ENCODE measurements at regions not wholly inside any gene's neighbourhood (a gene's known extent, or its start where the extent isn't known, plus 50 kb on each side); places are given as distances from the start of the nearest gene placed in this dataset.

DNA sequence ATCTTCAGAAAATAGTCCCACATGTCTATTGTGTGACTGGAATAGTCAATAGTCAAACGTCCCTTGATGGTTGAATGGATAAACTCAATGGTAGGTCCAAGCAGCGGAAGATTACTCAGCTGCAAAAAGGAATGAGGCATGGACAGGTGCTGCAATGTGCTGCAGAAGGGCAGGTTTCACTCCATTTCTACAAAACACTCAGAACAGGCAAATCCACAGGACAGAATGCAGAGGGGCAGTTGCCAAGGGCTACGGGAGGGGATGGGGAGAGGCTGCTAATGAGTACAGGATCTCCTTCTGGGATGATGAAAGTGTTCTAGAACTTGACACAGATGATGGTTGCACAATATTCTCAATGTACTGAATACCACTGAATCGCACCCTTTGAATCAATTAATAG is 151.0 kb downstream of the RBFOX3 start:
- Histone ChIP-seq H3K4me1 (no peaks in the 10 kb centered on the region), H3K9me3 (no peaks in the 10 kb centered on the region), H3K27me3 (peaks cover 0 to 5% of the 10 kb centered on the region in 2 donors), H3K4me3 (no peak overlapping the region), H3K36me3 (replicated peaks in 1 of 2; ENCODE audit: insufficient read depth in 1 of 2, low read depth in 2 of 2) (no peaks in the 10 kb centered on the region), H3K27ac (no peak overlapping the region)
- ATAC-seq (no peak), DNase-seq (no peak)
- no peak for TF ChIP-seq POLR2A (IDR thresholded peaks at IDR 0.05)
- TF ChIP-seq, protein P1, sequence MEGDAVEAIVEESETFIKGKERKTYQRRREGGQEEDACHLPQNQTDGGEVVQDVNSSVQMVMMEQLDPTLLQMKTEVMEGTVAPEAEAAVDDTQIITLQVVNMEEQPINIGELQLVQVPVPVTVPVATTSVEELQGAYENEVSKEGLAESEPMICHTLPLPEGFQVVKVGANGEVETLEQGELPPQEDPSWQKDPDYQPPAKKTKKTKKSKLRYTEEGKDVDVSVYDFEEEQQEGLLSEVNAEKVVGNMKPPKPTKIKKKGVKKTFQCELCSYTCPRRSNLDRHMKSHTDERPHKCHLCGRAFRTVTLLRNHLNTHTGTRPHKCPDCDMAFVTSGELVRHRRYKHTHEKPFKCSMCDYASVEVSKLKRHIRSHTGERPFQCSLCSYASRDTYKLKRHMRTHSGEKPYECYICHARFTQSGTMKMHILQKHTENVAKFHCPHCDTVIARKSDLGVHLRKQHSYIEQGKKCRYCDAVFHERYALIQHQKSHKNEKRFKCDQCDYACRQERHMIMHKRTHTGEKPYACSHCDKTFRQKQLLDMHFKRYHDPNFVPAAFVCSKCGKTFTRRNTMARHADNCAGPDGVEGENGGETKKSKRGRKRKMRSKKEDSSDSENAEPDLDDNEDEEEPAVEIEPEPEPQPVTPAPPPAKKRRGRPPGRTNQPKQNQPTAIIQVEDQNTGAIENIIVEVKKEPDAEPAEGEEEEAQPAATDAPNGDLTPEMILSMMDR (IDR thresholded peaks at IDR 0.05): no peak
- WGBS, 2 donors: 51 to 57% methylated on average over 4 of the region's 4 CpGs
- intact Hi-C loops (cut with DNase I): no loop called here

DNA sequence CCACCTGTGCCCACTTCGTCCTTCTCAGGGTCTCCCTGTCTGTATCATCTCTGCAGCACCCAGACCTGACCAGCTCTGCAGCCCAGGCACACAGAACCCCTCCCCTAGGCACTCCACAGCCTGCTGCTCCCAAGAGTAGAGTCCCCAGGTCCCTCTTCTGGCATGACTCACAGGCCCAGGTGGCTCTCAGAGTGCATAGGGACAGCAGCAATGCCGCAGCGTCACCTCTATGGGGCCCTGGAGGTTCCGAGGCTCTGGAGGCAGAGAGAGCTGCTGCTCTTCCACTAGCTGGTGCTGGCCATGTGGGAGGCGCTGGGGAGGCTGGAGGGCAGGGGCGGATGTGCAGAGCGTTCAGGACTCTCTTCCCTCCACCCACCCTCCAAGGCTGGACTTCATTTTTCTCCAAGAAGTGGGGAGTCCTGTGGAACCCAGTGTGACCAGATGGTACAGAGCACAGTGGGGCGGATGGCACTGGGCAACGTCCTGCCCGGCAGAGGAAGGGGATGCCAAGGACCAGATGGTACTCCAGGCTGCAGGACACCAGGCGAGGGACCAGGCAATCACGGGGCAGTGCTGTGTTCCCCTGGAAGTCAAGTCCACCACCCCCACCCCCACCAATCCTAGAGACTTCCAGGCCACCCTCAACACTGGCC is 151.7 kb downstream of the RBFOX3 start:
- no peaks in the 10 kb centered on the region for H3K9me3 ChIP-seq
- ATAC-seq (no peak), DNase-seq (no peak)
- H3K4me1 ChIP-seq: no peaks in the 10 kb centered on the region
- intact Hi-C loops (cut with DNase I): no loop called here
- no peak overlapping the region for H3K27ac ChIP-seq
- H3K36me3 ChIP-seq (replicated peaks in 1 of 2; ENCODE audit: insufficient read depth in 1 of 2, low read depth in 2 of 2): no peaks in the 10 kb centered on the region
- no peak overlapping the region for H3K4me3 ChIP-seq
- 56 to 71% methylated on average over 7 to 12 of the region's 12 CpGs for whole genome bisulfite sequencing, 2 donors
- H3K27me3 ChIP-seq: peaks cover 0 to 2% of the 10 kb centered on the region in 2 donors
- no peak for TF ChIP-seq POLR2A (IDR thresholded peaks at IDR 0.05)
- TF ChIP-seq, protein P1 (IDR thresholded peaks at IDR 0.05): no peak

GRCh38 chr17:79458356-79458755 is 152.5 kb downstream of the RBFOX3 start:
- intact Hi-C loops (cut with DNase I): no loop called here
- H3K4me1 ChIP-seq: no peaks in the 10 kb centered on the region
- H3K36me3 ChIP-seq (replicated peaks in 1 of 2; ENCODE audit: insufficient read depth in 1 of 2, low read depth in 2 of 2): no peaks in the 10 kb centered on the region
- no peaks in the 10 kb centered on the region for H3K27me3 ChIP-seq
- WGBS, 2 donors: 58 to 70% methylated on average over 12 of the region's 12 CpGs
- no peaks in the 10 kb centered on the region for H3K9me3 ChIP-seq
- no peak overlapping the region for H3K4me3 ChIP-seq
- DNase-seq: no peak
- H3K27ac ChIP-seq: no peak overlapping the region
- ATAC-seq: no peak
- TF ChIP-seq, protein P1 (IDR thresholded peaks at IDR 0.05): no peak
- no peak for TF ChIP-seq POLR2A (IDR thresholded peaks at IDR 0.05)

- ATAC-seq: no peak
Measured at GRCh38 chr17:79457889-79458288, 153.0 kb downstream of the RBFOX3 start.

More at GRCh38 chr17:79457889-79458288, 153.0 kb downstream of the RBFOX3 start:
- intact Hi-C loops (cut with DNase I): no loop called here
- Histone ChIP-seq H3K36me3 (replicated peaks in 1 of 2; ENCODE audit: insufficient read depth in 1 of 2, low read depth in 2 of 2) (no peaks in the 10 kb centered on the region), H3K27me3 (no peaks in the 10 kb centered on the region), H3K4me1 (no peaks in the 10 kb centered on the region), H3K4me3 (no peak overlapping the region), H3K27ac (no peak overlapping the region), H3K9me3 (no peaks in the 10 kb centered on the region)
- WGBS, 2 donors: 58 to 73% methylated on average over 11 to 12 of the region's 12 CpGs
- TF ChIP-seq, protein P1 (IDR thresholded peaks at IDR 0.05): no peak
- TF ChIP-seq POLR2A (IDR thresholded peaks at IDR 0.05): no peak
- no peak for DNase-seq

All from body of pancreas (tissue), 4 donors.